Adrenal gland (tissue), 5 donors: ENCODE measurements at regions not wholly inside any gene's neighbourhood (a gene's known extent, or its start where the extent isn't known, plus 50 kb on each side); places are given as distances from the start of the nearest gene placed in this dataset.

Experiments
- CTCF ChIP-seq, 6 experiments: fragments of 450-650 bp in 4 of 6; fragments of 200-600 bp in 2 of 6; sonication (generic) in 1 of 6; IDR thresholded peaks; 1 replicate in 5 of 6; 2 replicates in 1 of 6; pipeline versions ENCODE4 v1.5.1 to v1.8.0; 2016 to 2021; ENCODE audit warnings: antibody characterized with exemption in 6 of 6, mild to moderate bottlenecking in 2 of 6, moderate library complexity in 1 of 6
- POLR2A ChIP-seq, 2 donors: fragments of 450-650 bp; IDR thresholded peaks; one replicate each; pipeline ENCODE4 v1.6.1; 2017; ENCODE audit warnings: antibody characterized with exemption in 2 of 2, mild to moderate bottlenecking in 2 of 2, moderate library complexity in 1 of 2
- donor health status: DM: no; HTN: no; CAD: no.

DNA sequence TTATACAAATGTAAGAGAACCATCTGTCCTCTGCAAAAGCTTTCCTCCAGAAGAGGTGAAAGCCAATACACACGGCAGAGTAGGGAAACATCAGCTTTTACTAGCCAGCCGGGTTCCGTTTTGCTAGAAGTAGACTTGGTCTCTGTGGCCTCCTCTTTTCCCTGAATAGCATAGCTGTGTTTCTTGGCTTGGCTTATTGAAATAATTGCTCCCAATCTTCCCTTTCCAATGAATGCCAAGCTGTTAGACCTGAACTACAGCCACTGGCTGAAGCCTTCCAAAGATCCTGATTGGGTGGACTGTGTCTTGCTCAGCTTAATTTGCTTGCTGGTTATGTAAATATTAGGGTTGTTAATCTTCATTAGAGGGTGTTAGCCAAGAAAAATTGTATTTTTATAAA, 157.8 kb upstream of the ROPN1 start:
- no peak for TF ChIP-seq CTCF (IDR thresholded peaks at IDR 0.05)
- TF ChIP-seq POLR2A (IDR thresholded peaks at IDR 0.05), result no peak
